ENCODE measurements at regions not wholly inside any gene's neighbourhood (a gene's known extent, or its start where the extent isn't known, plus 50 kb on each side); places are given as distances from the start of the nearest gene placed in this dataset.

GRCh38 chr2:45170191-45171135 lies 161.2 kb upstream of the SIX2 start:
- no peaks in the 10 kb centered on the region for H3K79me2 ChIP-seq (ENCODE audit: low read length)
- DNase-seq = no peak
- H3K9me3 ChIP-seq (replicated peaks; ENCODE audit: insufficient read depth, low read length) = no peaks in the 10 kb centered on the region
- no peaks in the 10 kb centered on the region for H3K4me1 ChIP-seq (ENCODE audit: low read length)
- H3K4me2 ChIP-seq (ENCODE audit: low read depth, low read length) = no peak overlapping the region
- no peaks in the 10 kb centered on the region for H3K36me3 ChIP-seq (replicated peaks; ENCODE audit: insufficient read depth, low read length)
- no peak overlapping the region for H3K9ac ChIP-seq (ENCODE audit: low read length)
- TF ChIP-seq EZH2phosphoT487 (IDR thresholded peaks at IDR 0.05; ENCODE audit: low read length) (no peak), EZH2 (optimal IDR thresholded peaks at IDR 0.05; ENCODE audit: low read depth, low read length) (no peak)
- H3K27ac ChIP-seq (ENCODE audit: low read length) = no peak overlapping the region
- H3F3A ChIP-seq (ENCODE audit: insufficient read depth, low read length) = no peaks in the 10 kb centered on the region
- H3K9me2 ChIP-seq (replicated peaks; ENCODE audit: insufficient read depth, low read length) = no peaks in the 10 kb centered on the region
- no peak overlapping the region for H2AFZ ChIP-seq (ENCODE audit: low read length)
- no peaks in the 10 kb centered on the region for H3K27me3 ChIP-seq (replicated peaks; ENCODE audit: insufficient read depth, low read length)
- 0 out of 2 replicates have a peak overlapping the region, but pooled peaks have one; percentile 78 for H3K4me3 ChIP-seq (ENCODE audit: low read length)
- H4K20me1 ChIP-seq (ENCODE audit: insufficient read depth, low read length) = no peaks in the 10 kb centered on the region

GRCh38 chr2:45169339-45170190 lies 160.3 kb upstream of the SIX2 start:
- Histone ChIP-seq H3K79me2 (ENCODE audit: low read length) (no peaks in the 10 kb centered on the region), H3K4me3 (ENCODE audit: low read length) (peak overlapping the region; percentile 78), H3K4me2 (ENCODE audit: low read depth, low read length) (peak overlapping the region; percentile 89), H3K9ac (ENCODE audit: low read length) (peak overlapping the region; percentile 75), H3K36me3 (replicated peaks; ENCODE audit: insufficient read depth, low read length) (no peaks in the 10 kb centered on the region), H3K9me2 (replicated peaks; ENCODE audit: insufficient read depth, low read length) (no peaks in the 10 kb centered on the region), H3K4me1 (ENCODE audit: low read length) (no peaks in the 10 kb centered on the region), H4K20me1 (ENCODE audit: insufficient read depth, low read length) (no peaks in the 10 kb centered on the region), H3K27me3 (replicated peaks; ENCODE audit: insufficient read depth, low read length) (no peaks in the 10 kb centered on the region), H3F3A (ENCODE audit: insufficient read depth, low read length) (no peaks in the 10 kb centered on the region), H3K27ac (ENCODE audit: low read length) (no peak overlapping the region), H3K9me3 (replicated peaks; ENCODE audit: insufficient read depth, low read length) (no peaks in the 10 kb centered on the region), H2AFZ (ENCODE audit: low read length) (peak overlapping the region; percentile 82)
- peak; percentile 35 for DNase-seq
- TF ChIP-seq, protein P1, sequence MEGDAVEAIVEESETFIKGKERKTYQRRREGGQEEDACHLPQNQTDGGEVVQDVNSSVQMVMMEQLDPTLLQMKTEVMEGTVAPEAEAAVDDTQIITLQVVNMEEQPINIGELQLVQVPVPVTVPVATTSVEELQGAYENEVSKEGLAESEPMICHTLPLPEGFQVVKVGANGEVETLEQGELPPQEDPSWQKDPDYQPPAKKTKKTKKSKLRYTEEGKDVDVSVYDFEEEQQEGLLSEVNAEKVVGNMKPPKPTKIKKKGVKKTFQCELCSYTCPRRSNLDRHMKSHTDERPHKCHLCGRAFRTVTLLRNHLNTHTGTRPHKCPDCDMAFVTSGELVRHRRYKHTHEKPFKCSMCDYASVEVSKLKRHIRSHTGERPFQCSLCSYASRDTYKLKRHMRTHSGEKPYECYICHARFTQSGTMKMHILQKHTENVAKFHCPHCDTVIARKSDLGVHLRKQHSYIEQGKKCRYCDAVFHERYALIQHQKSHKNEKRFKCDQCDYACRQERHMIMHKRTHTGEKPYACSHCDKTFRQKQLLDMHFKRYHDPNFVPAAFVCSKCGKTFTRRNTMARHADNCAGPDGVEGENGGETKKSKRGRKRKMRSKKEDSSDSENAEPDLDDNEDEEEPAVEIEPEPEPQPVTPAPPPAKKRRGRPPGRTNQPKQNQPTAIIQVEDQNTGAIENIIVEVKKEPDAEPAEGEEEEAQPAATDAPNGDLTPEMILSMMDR (IDR thresholded peaks at IDR 0.05; ENCODE audit: low read length) = no peak
- TF ChIP-seq EZH2phosphoT487 (IDR thresholded peaks at IDR 0.05; ENCODE audit: low read length) (no peak), EZH2 (optimal IDR thresholded peaks at IDR 0.05; ENCODE audit: low read depth, low read length) (no peak)

GRCh38 chr2:45168711-45169338 lies 159.6 kb upstream of the SIX2 start:
- Histone ChIP-seq H3K4me3 (ENCODE audit: low read length) (peak overlapping the region; percentile 78), H3K4me2 (ENCODE audit: low read depth, low read length) (peak overlapping the region; percentile 89), H2AFZ (ENCODE audit: low read length) (peak overlapping the region; percentile 82)

More at GRCh38 chr2:45168711-45169338, 159.6 kb upstream of the SIX2 start:
- H3K79me2 ChIP-seq (ENCODE audit: low read length) = no peaks in the 10 kb centered on the region
- H3K4me1 ChIP-seq (ENCODE audit: low read length) = no peaks in the 10 kb centered on the region
- H3K9me3 ChIP-seq (replicated peaks; ENCODE audit: insufficient read depth, low read length) = no peaks in the 10 kb centered on the region
- no peaks in the 10 kb centered on the region for H3K9me2 ChIP-seq (replicated peaks; ENCODE audit: insufficient read depth, low read length)
- no peak overlapping the region for H3K27ac ChIP-seq (ENCODE audit: low read length)
- no peaks in the 10 kb centered on the region for H4K20me1 ChIP-seq (ENCODE audit: insufficient read depth, low read length)
- H3K36me3 ChIP-seq (replicated peaks; ENCODE audit: insufficient read depth, low read length) = no peaks in the 10 kb centered on the region
- peak; percentile 47 for DNase-seq
- H3K9ac ChIP-seq (ENCODE audit: low read length) = peak overlapping the region; percentile 75
- H3K27me3 ChIP-seq (replicated peaks; ENCODE audit: insufficient read depth, low read length) = no peaks in the 10 kb centered on the region
- no peak for TF ChIP-seq EZH2phosphoT487 (IDR thresholded peaks at IDR 0.05; ENCODE audit: low read length)
- TF ChIP-seq EZH2 (optimal IDR thresholded peaks at IDR 0.05; ENCODE audit: low read depth, low read length) = no peak
- TF ChIP-seq, protein P1 (IDR thresholded peaks at IDR 0.05; ENCODE audit: low read length) = no peak
- H3F3A ChIP-seq (ENCODE audit: insufficient read depth, low read length) = no peaks in the 10 kb centered on the region
